Gastroesophageal sphincter (tissue), 4 donors: ENCODE measurements at regions not wholly inside any gene's neighbourhood (a gene's known extent, or its start where the extent isn't known, plus 50 kb on each side); places are given as distances from the start of the nearest gene placed in this dataset.
"Not testable (repeated sequence)": the region's sequence is repeated elsewhere in the genome, so short reads cannot be mapped to it uniquely, and the experiment has no call there.

Experiments
- ATAC-seq: fragments of 150-250 bp; one replicate; pipeline ENCODE4 v1.9.1; 2016; ENCODE audit warnings: mild to moderate bottlenecking, moderate library complexity
- H3K27ac ChIP-seq, 4 donors: fragments of 200-600 bp; sonication (generic) in 3 of 4; 1 replicate in 3 of 4; 2 replicates in 1 of 4; pipeline ENCODE4 v1.5.1; 2016 to 2019
- H3K27me3 ChIP-seq: fragments of 200-600 bp; sonication (generic); one replicate; pipeline ENCODE4 v1.5.1; 2019
- H3K36me3 ChIP-seq, 2 donors: fragments of 200-600 bp; sonication (generic); one replicate each; pipeline ENCODE4 v1.5.1; 2019; ENCODE audit warnings: control low read depth in 1 of 2
- H3K4me1 ChIP-seq, 3 donors: fragments of 200-600 bp; sonication (generic); 1 replicate in 2 of 3; 2 replicates in 1 of 3; pipeline ENCODE4 v1.5.1; 2016 to 2019; ENCODE audit warnings: control low read depth in 2 of 3
- H3K4me3 ChIP-seq, 2 donors: fragments of 200-600 bp; sonication (generic); one replicate each; pipeline ENCODE4 v1.5.1; 2019; ENCODE audit warnings: mild to moderate bottlenecking in 1 of 2, moderate library complexity in 1 of 2
- H3K9me3 ChIP-seq, 3 donors: fragments of 200-600 bp; sonication (generic); one replicate each; pipeline ENCODE4 v1.5.1; 2017 to 2019; ENCODE audit warnings: control low read depth in 2 of 3
- CTCF ChIP-seq, 4 experiments: fragments of 200-600 bp in 2 of 4; fragments of 450-650 bp in 2 of 4; sonication (generic) in 1 of 4; IDR thresholded peaks; one replicate each; pipeline ENCODE4 v1.5.1; 2017 to 2019; ENCODE audit warnings: antibody characterized with exemption in 4 of 4, mild to moderate bottlenecking in 2 of 4, moderate library complexity in 2 of 4
- EP300 ChIP-seq: sonication (generic); formaldehyde crosslinking; IDR thresholded peaks from one replicate; pipeline ENCODE4 v1.6.1; 2017; ENCODE audit warnings: antibody characterized with exemption, mild to moderate bottlenecking
- POLR2A ChIP-seq, 2 donors: fragments of 450-650 bp; IDR thresholded peaks; one replicate each; pipeline ENCODE4 v1.6.1; 2017; ENCODE audit warnings: antibody characterized with exemption in 2 of 2, mild to moderate bottlenecking in 2 of 2, moderate library complexity in 1 of 2
- POLR2AphosphoS5 ChIP-seq: sonication (generic); formaldehyde crosslinking; IDR thresholded peaks from one replicate; pipeline ENCODE4 v1.6.1; 2017; ENCODE audit warnings: antibody characterized with exemption
- WGBS, 2 donors: methylation state at CpG; one replicate each; pipeline ENCODE4 v1.1.5; 2018; ENCODE audit warnings: low coverage in 1 of 2; 5-methylcytosine and 5-hydroxymethylcytosine counted together

DNA sequence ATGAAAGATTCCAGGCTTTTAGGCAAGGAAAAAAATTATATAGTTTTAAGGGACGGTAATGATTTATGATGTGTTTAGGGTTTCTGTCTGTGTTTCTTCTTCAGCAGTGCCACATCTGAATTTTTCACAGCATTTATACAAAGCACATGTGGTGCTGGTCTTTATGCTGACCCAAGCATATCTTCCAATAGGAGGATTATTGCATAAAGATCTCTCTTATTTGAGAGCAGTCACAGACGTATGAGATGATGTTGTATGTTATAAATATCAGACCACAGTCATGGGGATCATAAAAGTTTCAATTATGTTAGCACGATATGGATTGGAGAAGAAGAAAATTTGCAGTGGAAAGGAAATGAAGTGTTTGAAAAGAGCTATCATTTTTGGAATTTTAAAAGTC lies 150.9 kb downstream of the RASEF start:
- no peak overlapping the region for H3K27ac ChIP-seq
- 41 to 60% methylated on average over 3 of the region's 3 CpGs for WGBS, 2 donors
- no peaks in the 10 kb centered on the region for H3K4me1 ChIP-seq
- H3K9me3 ChIP-seq: peaks cover 0 to 14% (median 0%) of the 10 kb centered on the region in 3 donors
- no peak for TF ChIP-seq POLR2A (IDR thresholded peaks at IDR 0.05)
- no peak for TF ChIP-seq CTCF (IDR thresholded peaks at IDR 0.05)
- no peak for TF ChIP-seq POLR2AphosphoS5
- TF ChIP-seq EP300: no peak
- H3K4me3 ChIP-seq: no peak overlapping the region
- no peaks in the 10 kb centered on the region for H3K27me3 ChIP-seq
- H3K36me3 ChIP-seq: no peaks in the 10 kb centered on the region
- no peak for ATAC-seq

- H3K9me3 ChIP-seq: peaks cover 0 to 15% (median 0%) of the 10 kb centered on the region in 3 donors
- H3K27me3 ChIP-seq: no peaks in the 10 kb centered on the region
- H3K4me1 ChIP-seq: no peaks in the 10 kb centered on the region
- H3K36me3 ChIP-seq: no peaks in the 10 kb centered on the region
- no peak overlapping the region for H3K27ac ChIP-seq
- H3K4me3 ChIP-seq: no peak overlapping the region
- TF ChIP-seq CTCF (IDR thresholded peaks at IDR 0.05): no peak
- TF ChIP-seq POLR2AphosphoS5: no peak
- no peak for TF ChIP-seq EP300
- TF ChIP-seq POLR2A (IDR thresholded peaks at IDR 0.05): no peak
- ATAC-seq: no peak
- 0 to 17% methylated on average over 1 of the region's 1 CpG for WGBS, 2 donors
Observed at GRCh38 chr9:82912645-82913044, 150.3 kb downstream of the RASEF start.

GRCh38 chr9:82916238-82916637 lies 146.7 kb downstream of the RASEF start:
- not testable (repeated sequence) for H3K4me1 ChIP-seq, H3K36me3 ChIP-seq, ATAC-seq, H3K4me3 ChIP-seq, H3K27ac ChIP-seq, H3K27me3 ChIP-seq
- peaks cover 0 to 15% (median 0%) of the 10 kb centered on the region in 3 donors for H3K9me3 ChIP-seq
- 100% methylated on average over 1 of the region's 1 CpG; no CpG with 5 or more reads in 1 of the 2 donors for WGBS, 2 donors

GRCh38 chr9:82920154-82920553 lies 142.8 kb downstream of the RASEF start:
- no peaks in the 10 kb centered on the region for H3K4me1 ChIP-seq
- WGBS, 2 donors: 63 to 66% methylated on average over 2 of the region's 2 CpGs

DNA sequence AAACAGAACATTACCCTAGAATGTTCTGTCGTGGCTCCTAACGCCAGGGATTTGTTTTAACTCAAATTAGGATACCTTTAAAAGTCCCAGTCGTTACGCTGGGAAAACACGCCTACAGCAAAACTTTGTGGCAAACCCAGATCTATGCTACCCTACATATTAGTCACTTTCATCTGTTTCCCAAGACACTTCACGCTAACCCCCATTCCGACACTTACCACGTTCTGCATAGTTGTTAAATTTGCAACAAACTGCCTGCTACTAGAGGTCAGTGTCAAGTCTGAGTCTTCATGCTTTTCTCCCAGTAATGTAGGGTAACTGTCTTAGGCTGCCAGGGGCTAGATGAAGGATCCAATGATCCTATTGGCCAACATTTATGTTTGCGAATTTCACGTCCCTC lies 140.3 kb downstream of the RASEF start:
- Histone ChIP-seq H3K9me3 (no peaks in the 10 kb centered on the region), H3K36me3 (no peaks in the 10 kb centered on the region), H3K27ac (no peak overlapping the region), H3K4me3 (no peak overlapping the region), H3K4me1 (no peaks in the 10 kb centered on the region), H3K27me3 (no peaks in the 10 kb centered on the region)
- 88 to 92% methylated on average over 7 to 10 of the region's 10 CpGs for WGBS, 2 donors
- no peak for ATAC-seq
- TF ChIP-seq POLR2AphosphoS5 (no peak), POLR2A (IDR thresholded peaks at IDR 0.05) (no peak), EP300 (no peak), CTCF (IDR thresholded peaks at IDR 0.05) (no peak)

More at GRCh38 chr9:82920154-82920553, 142.8 kb downstream of the RASEF start:
- H3K27me3 ChIP-seq: no peaks in the 10 kb centered on the region
- H3K4me3 ChIP-seq: no peak overlapping the region
- ATAC-seq: no peak
- no peaks in the 10 kb centered on the region for H3K36me3 ChIP-seq
- H3K9me3 ChIP-seq: peaks cover 0 to 15% (median 0%) of the 10 kb centered on the region in 3 donors
- H3K27ac ChIP-seq: no peak overlapping the region
- TF ChIP-seq POLR2A (IDR thresholded peaks at IDR 0.05) (no peak), CTCF (IDR thresholded peaks at IDR 0.05) (no peak), EP300 (no peak), POLR2AphosphoS5 (no peak)
